GM19467 (cell line): ENCODE measurements at regions not wholly inside any gene's neighbourhood (a gene's known extent, or its start where the extent isn't known, plus 50 kb on each side); places are given as distances from the start of the nearest gene placed in this dataset.

ENCODE experiments used
- ATAC-seq: cut with Tn5 transposase; IDR thresholded peaks from one replicate; pipeline ENCODE4 v1.9.1; 2021; ENCODE audit warnings: mild to moderate bottlenecking, moderate library complexity; ENCODE audit not compliant: unreplicated experiment

DNA sequence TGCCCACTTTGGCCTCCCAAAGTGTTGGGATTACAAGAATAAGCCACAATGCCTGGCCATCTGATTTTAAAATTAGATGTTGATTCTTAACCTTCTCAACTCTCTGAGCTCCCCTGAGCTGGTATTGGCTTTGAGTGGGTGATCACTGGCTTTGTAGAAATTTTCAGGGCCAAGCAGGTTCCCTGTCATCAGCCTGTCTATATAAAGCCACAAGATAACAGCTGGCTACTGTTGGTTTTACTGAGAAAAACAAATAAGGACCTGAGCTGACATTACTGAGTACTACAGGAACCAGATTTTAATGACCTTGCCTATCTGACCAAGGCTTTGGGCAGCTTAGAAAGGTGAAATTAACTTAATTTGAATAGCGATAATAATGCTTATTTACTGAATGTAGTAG, 153.6 kb downstream of the MSX2 start:
- ATAC-seq = no peak

DNA sequence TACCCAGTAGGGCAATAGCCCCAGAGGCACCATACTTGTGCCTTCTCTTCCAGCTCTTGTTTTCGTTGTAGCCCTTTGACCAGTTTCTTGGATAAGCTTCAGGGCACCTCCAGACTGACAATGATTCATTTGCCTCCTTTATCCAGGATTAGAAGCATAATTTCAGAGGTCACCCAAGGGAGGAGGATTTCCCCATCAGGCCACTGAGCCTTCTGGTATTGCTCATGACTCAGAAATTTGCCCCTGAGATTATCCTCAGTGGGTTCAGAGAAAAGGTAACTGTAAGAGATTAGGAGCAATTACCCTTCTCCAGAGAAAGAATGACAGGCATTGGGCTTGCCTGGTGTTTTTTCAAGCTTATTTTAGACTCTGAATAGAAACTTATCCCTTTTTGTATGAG, 147.9 kb downstream of the MSX2 start:
- ATAC-seq = no peak

DNA sequence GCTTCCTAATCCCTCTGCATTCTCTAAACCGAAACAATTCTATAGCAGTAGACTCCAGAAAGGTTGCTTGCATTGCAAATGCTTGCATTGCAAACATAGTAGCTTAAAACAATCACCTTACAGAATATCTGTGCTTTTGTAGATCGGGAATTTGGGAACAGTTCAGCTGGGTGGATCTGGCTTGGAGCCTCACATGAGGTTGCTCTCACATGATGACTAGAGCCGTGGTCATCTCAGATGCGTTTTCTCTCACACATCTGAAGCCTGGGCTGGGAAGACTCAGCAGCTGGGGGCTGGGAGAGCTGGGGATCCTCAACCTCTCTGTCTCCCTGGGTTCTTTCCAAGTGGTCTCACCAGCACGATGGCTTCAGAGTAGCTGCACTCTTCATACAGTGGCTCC, 127.8 kb downstream of the MSX2 start:
- ATAC-seq = no peak

DNA sequence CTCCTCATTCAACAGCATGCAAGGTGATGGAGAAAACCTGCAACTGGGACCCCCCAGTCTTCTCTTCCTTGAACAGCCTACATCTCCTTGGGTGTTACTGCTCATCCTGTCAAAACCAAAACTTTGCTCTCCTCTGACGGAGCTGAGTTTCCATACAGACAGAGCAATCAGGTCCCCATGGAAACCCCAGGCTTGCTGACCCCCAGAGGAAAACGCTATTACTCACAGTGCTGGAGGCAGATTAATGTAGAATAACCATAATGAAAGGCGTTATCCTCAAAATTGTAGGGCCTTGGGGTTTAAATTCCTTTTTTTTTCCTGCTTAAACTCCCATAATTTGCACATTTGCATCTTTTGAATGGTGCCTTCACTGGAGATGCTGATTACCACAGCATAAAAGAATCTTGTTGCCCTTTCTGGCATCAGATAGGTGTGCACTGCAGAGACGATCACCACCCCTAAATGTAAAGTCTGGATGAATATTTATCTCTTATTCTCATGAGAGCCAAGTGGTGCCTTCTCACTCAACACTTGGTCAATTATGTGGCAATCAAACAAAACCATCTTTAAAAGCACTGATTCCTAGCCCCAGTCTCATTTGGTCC, 126.3 kb downstream of the MSX2 start:
- no peak for ATAC-seq

DNA sequence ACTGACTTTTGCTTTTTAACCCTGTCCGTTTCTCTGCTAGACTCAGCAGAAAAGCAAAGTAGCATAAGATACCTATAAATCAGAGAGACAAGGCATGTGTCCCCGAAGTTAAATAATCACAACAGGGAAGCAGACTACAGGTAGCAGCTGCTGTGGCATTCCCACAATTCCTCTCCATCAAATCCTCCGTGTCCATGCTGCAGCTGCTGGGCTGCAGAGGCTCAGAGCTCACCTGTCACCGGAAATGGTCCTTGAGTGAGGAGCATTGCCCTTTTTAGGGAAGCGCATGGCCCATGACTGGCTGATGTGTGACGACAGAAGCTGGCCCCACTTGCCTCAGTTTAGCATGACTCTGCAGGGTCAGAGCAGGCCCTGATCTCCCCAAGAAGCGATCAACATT, 125.0 kb downstream of the MSX2 start:
- ATAC-seq = no peak

DNA sequence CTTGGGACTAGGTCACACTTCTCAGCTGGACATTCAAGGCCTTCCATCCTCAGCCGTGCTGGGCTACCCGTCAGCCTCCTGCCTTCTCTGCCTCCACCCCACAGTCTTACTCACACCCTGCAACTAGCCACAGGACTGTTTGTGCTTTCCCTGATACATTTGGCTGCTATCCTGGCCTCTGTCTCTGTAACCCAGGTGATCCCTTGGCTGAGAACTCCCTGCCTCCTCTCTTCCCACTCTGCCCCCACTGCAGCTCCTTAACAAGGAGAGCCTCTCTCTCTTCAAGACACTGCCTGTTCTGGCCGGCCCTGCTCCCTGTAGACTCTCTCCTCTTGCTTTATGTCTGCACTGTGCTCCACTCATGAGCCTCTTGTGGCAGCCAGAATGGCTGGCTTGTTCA, 120.6 kb downstream of the MSX2 start:
- no peak for ATAC-seq

DNA sequence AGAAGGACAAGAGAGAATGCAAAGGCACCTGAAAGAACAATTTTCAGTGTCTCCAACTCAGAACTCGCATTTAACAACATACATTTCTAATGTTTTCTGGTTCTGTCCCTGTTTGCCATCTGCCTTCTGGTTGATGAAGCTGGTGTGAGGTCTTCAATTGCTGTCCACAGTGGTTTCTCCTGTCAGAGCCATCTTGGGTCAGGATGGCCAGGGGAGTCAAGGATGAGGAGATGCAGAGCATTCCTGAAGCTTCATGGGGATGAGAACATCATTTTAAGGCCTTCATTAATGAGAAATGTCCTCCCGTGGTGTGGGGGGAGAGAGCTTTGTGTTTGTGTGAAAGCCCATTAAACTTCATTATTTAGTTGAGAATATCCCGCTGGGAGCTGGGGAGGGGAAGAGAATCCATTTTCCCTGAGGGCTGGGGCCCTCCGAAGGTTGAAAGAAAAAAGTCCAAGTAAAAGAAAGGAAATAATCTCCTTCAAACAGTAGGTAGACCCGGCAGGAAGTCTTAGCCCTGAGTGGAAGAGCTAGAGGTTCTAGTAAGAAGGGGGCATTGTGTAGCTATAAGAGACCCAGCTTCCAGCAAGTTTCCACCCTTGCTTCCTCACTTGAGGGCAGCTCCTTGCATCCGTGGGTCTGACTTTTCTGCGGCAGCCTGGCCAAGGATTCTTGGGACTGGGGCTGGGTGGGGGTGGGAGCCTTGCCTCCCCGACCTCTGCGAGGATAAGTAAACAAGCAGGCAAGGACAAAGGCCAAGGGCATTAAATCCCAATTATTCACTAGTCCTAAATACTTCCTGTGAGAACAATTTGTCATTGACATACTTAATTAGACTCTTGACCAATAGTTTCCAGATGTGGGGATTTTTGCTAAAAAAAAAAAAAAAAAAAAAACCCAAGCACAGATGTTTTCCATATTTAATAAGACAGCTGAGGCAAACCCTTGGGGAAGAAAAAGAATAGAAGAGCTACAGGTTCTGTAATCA, 119.2 kb downstream of the MSX2 start:
- ATAC-seq = no peak

DNA sequence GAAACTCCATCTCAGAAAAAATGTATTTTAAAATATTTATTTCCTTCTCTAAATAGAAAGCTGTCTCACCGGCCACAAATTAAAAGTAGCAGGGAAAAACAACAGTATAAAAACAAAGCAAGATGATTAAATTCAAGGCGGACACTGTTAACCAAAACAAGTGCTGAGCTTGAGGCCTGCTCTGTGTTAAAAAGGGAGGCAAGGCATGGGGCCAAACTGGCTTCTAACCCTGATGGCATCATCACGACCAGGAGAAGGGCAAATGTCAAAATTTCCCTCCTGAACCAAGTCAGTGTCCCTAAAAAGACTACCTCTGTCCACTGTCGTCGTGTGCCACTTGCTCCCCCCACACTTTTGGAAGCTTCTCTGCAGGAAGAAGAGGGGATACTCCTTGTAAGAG, 116.1 kb downstream of the MSX2 start:
- ATAC-seq = no peak

DNA sequence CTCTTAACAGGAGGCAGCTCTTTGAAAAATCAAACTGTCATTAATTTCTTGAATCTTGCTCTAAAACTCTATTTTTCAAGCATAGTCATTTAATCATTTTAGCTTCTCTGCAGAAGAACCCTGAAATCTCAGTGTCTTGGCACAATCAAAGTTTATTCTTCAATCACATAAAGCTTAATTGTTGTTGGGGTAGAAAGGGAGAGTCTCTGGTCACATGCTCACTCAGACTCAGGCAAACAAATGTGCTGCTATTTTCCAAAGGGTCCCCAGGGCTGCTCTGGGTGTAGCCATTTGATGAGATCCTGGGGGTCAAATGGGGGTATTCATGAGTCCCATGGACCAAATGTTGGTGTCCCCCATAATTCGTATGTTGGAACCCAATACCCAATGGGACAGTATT, 114.8 kb downstream of the MSX2 start:
- ATAC-seq = no peak

DNA sequence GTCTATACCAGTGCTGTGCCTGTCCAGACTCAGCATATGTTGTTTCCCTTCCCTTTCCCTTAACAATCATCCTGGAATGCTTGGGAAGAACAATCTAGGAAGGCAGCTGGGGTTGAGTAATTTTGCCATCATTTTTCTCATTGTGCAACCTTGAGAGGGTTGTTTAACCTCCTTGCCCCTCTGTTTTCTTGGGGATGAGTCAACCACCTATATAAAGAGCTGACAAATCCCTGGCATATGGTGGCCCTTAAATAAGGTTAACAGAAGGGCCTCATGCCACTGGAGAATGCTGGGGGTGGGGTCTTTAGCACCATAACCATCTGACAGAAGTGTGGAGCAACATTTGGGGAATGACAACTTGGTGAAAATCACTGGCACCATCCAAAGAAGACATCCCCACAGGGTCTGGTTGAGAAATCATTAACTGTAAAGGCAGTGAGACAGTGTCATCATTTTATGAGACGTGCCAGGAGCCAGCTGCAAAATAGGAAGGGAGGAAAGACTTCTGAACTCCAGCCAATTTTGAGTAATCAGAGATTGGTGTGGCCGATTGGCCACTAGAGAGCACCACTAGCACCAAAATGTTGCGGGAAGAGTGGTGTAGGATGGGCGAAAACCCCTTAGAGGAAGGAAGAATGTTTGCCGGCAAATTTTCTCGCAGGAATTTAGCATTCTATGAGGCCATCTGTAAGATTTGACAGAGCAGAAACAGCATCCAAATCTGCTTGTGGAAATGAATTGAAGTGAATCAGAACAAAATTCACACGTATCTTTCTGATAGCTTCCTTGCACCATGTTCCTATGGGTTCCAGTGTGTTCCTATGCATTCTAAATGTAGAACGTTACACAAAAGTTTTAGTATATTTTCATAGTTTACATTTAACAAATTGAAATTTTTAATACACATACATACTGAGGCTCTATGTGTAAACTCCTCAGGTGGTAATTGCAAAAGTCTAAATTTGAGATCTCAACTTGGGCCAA, 113.8 kb downstream of the MSX2 start:
- no peak for ATAC-seq

DNA sequence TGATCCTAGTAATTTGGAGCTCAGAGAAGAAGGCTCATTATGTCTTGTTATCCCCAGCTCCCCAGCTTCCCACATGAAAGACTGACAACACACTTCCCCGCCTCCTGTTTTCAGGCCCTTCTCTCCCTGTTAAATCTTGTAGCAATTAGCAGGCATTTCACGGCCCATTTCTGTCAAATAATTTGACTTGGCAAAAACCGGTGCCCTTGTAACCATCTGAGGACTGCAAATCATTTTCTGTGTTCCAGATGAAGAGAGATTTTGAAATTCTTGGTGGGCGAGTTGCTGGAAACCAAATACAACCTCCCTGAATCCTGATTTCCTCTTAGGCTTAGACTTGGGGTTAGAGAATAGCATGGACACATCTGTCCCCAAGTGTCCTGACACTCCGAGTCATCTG, 109.7 kb downstream of the MSX2 start:
- ATAC-seq = no peak

DNA sequence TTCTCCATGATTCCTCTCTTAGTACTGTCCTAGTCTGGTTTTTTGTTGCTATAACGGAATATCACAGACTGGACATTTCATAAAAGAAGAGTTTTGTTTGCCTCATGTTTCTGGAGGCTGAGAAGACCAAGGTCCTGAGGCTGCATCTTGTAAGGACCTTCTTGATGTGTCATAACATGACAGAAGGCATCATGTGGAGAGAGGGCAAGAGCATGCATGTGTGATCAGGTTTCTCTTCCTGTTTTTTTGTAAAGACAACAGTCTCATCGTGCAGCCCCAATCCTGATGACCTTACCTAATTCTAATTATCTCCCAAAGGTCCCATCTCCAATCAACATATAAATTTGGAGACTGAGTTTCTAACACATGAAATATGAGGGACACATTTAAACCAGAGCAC, 108.4 kb downstream of the MSX2 start:
- no peak for ATAC-seq

DNA sequence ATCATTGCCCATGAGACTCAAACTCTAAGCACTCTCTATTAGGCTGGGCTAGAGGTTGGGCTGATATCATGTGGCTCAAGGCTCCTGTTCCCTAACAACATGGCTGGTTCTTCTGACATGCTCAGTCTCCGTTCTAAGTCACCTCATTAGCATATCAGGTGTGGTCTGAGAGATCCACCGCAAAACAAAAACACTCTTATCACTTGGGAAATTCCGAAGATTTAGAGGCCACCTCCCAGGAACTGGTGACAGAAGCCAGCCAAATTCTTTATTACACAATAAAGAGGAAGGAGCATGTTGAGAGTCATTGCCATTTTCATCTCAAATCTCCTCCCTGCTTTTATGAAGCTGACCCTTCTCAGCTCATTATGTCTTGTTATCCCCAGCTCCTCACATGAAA, 107.6 kb downstream of the MSX2 start:
- ATAC-seq = no peak

DNA sequence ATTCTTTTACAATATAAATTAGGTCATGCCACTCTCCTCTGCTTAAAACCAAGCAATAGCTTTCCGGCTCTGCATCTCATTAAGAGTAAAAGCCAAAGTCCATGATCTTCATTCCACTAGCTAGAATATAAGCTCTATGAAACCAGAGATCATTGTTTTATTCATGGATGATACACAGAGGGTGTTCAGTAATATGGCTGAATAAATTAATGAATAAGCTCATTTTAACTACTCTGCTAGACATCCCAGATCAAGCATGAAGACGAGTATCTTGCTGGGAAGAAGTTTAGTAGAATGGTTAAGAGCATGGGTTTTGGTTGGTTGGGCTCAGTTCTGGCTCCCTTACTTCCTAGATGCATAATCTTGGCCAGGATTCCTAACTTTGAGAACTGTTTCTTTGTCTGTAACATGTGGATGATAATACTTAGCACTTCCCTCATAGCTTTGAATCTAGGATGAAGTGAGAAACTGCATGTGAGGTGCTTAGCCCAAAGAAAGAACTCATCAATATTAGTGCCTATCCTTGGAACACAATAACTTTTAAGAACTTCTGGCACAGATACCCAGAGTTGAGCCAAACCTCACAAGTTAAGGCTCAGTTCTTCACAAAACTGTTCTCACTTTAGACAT, 106.8 kb downstream of the MSX2 start:
- no peak for ATAC-seq

DNA sequence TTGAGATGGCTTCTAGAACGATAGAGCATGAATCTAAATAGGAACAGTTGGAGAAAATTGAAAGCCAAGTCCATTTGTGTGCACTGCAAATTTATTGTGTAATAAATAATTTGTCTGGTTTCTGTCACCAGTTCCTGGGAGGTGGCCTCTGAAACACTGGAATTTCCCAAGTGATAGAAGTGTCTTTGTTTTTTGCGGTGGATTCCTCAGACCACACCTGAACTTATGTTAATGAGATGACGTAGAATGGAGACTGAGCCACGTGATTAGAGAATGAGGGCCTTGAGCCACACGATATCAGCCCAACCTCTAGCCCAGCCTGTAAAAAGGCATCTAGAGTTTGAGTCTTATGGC, 105.1 kb downstream of the MSX2 start:
- ATAC-seq = no peak

DNA sequence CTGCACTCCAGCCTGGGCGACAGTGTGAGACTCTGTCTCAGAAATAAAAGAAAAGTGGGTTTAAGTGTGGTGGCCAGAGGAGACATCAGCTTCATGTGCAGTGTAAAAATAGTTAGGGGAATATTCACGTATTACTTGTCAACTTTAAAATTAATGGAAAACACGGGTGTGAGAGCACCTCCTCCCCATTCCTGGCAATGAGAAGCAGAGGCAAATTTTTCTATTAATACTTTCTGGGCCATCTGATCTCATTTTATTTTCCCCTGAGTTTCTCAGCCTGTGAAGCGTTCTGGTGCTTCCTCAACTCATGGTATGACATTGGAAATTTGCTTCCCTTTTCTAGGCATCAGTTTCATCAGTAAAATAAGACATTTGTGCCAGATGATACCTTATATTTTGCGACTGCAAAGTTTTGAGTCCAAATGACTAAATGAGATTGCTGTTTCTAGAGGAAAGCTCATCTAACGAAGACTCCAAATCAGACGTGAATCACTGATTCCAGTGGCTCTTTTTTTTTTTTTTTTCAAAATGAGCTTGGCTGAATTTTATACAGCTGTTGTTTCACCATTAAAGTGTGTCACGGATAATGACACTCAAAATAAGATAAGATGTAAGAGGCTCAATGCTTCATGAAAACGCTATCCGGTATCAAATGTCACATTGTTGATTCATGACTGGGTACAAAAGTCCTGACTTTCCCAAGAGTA, 104.6 kb downstream of the MSX2 start:
- ATAC-seq = no peak

DNA sequence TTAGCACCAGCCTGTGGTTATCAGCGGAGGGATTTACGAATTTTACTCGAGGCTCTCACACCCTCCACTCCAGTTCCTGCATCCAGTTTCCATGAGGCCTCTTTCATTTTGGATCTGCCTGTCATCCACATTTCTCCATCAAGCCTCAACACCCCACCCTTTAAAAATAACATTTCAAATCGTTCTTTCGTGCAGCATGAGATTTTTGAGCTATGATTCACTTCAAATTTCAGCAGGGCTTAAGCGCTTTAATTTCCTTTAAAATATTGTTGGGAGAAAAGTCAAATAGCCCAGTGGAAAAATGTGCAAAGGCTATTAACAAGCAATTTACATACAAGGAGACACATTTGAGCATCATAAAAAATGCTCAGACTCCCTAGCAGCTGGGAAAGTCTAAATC, 103.2 kb downstream of the MSX2 start:
- no peak for ATAC-seq

DNA sequence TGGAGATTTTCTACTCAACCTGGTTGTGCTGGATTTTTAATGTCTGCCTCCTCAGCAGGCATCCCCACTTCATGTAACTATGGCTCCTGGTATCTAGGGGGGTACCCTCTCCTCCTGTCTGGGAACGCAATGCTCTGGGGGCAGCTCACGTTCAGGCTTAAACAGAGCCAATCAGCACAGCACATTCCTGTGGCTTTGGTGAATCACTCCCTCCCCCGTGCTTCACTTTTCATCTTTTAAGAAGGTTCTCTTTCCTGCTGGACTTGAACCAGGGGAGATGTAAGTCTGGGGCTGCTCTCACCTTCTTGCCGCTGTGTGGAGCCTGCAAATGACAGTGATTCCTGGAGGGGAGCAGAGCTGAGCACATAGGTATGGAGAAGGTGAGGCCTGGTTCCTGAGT, 101.2 kb downstream of the MSX2 start:
- ATAC-seq = no peak

DNA sequence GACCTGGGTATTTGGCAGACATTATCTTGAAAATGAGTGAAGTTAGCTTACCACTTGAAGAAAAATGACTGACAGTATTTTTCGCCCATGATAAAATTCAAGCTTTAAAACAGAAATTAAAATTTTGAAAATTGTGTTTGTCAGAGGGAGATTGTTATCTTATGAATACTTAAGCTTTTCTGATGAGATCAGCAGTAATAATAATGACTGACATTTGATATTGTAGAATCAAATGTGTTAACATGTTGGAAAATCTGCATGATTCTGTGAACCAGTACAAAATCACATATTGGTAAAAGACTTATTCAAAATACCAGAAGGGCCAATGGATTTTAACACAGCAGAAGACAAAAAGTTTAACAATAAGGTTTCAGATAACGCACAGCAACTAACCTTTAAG, 94.0 kb downstream of the MSX2 start:
- ATAC-seq = no peak

DNA sequence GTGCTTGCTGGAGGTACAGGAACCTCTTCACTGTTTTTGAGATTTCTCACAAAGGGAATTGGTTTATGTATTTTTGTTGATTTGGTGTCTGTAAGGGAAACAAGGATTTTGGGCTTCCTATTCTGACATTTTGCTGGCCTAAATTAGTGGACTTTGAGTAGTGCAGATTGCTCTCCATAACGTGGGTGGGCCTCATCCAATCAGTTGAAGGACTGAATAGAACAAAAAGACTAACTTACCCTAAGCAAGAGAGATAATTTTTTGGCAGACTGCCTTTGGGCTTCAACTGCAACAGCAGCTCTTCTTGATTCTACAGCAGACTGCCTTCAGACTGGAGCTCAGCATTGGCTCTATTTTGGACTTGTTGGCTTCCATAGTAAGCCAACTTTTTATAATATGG, 93.2 kb downstream of the MSX2 start:
- ATAC-seq = no peak
